ENCODE measurements at regions not wholly inside any gene's neighbourhood (a gene's known extent, or its start where the extent isn't known, plus 50 kb on each side); places are given as distances from the start of the nearest gene placed in this dataset.

DNA sequence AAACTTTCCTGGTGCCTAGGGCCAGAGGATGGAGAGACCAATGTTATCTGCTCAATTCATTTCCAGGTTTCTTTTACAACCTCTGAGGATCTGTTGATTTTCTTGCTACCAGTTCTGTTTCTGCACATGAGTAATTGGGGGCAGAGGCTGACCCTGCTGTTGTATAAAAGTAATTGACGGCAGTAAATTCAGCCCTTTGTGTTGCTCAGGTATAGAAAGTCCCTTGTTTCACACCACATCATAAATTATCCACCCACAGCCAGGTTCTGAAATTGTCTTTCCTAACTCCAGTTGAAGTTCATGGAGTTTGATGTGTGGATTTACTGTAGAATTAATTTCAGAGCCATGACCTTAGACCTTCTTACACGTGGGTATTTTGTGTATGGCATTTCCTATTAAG is 107.4 kb upstream of the GRIK2 start:
- Histone ChIP-seq H3K27ac (no peak overlapping the region), H3K36me3 (no peaks in the 10 kb centered on the region), H3K4me1 (no peaks in the 10 kb centered on the region), H3K9me3 (no peaks in the 10 kb centered on the region), H3K27me3 (no peaks in the 10 kb centered on the region), H3K4me3 (no peak overlapping the region)
- ATAC-seq (no peak), DNase-seq (no peak)
- TF ChIP-seq POLR2A (IDR thresholded peaks at IDR 0.05), result no peak
- TF ChIP-seq, protein P1, sequence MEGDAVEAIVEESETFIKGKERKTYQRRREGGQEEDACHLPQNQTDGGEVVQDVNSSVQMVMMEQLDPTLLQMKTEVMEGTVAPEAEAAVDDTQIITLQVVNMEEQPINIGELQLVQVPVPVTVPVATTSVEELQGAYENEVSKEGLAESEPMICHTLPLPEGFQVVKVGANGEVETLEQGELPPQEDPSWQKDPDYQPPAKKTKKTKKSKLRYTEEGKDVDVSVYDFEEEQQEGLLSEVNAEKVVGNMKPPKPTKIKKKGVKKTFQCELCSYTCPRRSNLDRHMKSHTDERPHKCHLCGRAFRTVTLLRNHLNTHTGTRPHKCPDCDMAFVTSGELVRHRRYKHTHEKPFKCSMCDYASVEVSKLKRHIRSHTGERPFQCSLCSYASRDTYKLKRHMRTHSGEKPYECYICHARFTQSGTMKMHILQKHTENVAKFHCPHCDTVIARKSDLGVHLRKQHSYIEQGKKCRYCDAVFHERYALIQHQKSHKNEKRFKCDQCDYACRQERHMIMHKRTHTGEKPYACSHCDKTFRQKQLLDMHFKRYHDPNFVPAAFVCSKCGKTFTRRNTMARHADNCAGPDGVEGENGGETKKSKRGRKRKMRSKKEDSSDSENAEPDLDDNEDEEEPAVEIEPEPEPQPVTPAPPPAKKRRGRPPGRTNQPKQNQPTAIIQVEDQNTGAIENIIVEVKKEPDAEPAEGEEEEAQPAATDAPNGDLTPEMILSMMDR (IDR thresholded peaks at IDR 0.05), result no peak
- WGBS (ENCODE audit: insufficient coverage, low coverage, low lambda C conversion rate, missing lambda C conversion rate), result 37% methylated on average over 2 of the region's 2 CpGs
- intact Hi-C loops (cut with DNase I), result no loop called here

DNA sequence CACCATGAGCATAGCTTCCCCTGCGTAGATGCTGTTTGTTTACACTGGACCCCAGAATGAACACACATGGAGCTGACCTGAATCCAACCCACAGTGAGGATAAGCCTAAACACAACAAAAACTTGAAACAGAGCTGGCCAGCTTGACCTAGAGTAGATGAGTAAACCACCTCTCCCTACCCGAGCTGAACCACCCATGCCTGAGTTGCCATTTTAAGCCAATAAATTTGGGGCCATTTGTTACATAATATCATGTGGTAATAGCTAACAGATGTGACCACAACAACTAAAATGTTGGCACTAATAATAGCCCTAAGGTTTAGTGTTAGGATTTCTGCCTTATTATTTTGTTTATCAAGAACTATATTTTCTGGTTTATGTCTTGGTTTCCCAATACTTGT is 103.2 kb upstream of the GRIK2 start:
- Histone ChIP-seq H3K36me3 (no peaks in the 10 kb centered on the region), H3K9me3 (no peaks in the 10 kb centered on the region), H3K27ac (no peak overlapping the region), H3K27me3 (no peaks in the 10 kb centered on the region), H3K4me3 (no peak overlapping the region), H3K4me1 (no peaks in the 10 kb centered on the region)
- intact Hi-C loops (cut with DNase I), result no loop called here
- TF ChIP-seq POLR2A (IDR thresholded peaks at IDR 0.05), result no peak
- TF ChIP-seq, protein P1 (IDR thresholded peaks at IDR 0.05), result no peak
- WGBS (ENCODE audit: insufficient coverage, low coverage, low lambda C conversion rate, missing lambda C conversion rate), result 43% methylated on average over 1 of the region's 2 CpGs
- DNase-seq (no peak), ATAC-seq (no peak)

DNA sequence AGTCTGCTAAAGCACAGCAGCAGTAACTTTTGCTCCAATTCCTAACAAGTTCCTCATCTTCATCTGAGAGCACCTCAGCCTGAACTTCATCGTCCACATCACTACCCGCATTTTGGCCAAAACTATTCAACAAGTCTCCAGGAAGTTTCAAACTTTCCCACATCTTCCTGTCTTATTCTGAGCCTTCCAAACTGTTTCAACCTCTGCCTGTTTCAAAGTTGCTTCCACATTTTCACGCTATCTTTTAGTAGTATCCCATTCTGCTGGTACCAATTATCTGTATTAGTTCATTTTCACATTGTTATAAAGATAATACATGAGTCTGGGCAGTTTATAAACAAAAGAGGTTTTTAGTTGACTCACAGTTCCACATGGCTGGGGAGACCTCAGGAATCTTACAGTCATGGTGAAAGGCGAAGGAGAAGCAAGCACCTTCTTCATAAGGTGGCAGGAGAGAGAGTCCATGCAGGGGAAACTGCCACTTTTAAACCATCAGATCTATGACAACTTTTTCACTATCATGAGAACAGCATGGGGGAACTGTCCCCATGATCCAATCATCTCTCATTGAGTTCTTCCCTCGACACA is 99.4 kb upstream of the GRIK2 start:
- 52% methylated on average over 5 of the region's 5 CpGs for WGBS (ENCODE audit: insufficient coverage, low coverage, low lambda C conversion rate, missing lambda C conversion rate)
- intact Hi-C loops (cut with DNase I), result no loop called here
- Histone ChIP-seq H3K27me3 (no peaks in the 10 kb centered on the region), H3K27ac (no peak overlapping the region), H3K4me1 (no peaks in the 10 kb centered on the region), H3K36me3 (no peaks in the 10 kb centered on the region), H3K9me3 (no peaks in the 10 kb centered on the region), H3K4me3 (no peak overlapping the region)
- DNase-seq (no peak), ATAC-seq (no peak)
- TF ChIP-seq, protein P1 (IDR thresholded peaks at IDR 0.05), result no peak
- no peak for TF ChIP-seq POLR2A (IDR thresholded peaks at IDR 0.05)

DNA sequence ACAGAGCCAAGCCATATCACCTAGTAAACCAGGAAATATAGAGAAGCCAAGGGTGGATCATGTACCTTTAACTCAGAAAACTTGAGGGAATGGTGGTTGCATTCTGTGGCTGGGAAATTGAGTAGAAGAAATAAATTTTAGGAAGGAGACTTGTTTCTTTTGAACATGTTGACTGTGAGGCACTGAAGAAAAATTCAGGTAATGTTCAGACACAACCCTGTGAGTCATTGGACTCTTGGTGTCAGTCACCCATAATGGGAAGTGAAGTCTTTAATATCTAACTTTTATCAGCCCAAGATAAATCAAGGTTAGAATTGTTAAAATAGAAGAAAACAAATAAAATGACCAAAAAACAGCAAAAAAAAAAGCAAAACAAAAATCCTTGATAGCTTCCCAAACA is 98.8 kb upstream of the GRIK2 start:
- no peak for ATAC-seq
- no peak for DNase-seq
- TF ChIP-seq, protein P1 (IDR thresholded peaks at IDR 0.05), result no peak
- TF ChIP-seq POLR2A (IDR thresholded peaks at IDR 0.05), result no peak
- Histone ChIP-seq H3K4me1 (no peaks in the 10 kb centered on the region), H3K4me3 (no peak overlapping the region), H3K9me3 (no peaks in the 10 kb centered on the region), H3K27me3 (no peaks in the 10 kb centered on the region), H3K27ac (no peak overlapping the region), H3K36me3 (no peaks in the 10 kb centered on the region)
- intact Hi-C loops (cut with DNase I), result no loop called here

Data from right lobe of liver (tissue), 6 donors.